ENCODE measurements at regions not wholly inside any gene's neighbourhood (a gene's known extent, or its start where the extent isn't known, plus 50 kb on each side); places are given as distances from the start of the nearest gene placed in this dataset.

DNA sequence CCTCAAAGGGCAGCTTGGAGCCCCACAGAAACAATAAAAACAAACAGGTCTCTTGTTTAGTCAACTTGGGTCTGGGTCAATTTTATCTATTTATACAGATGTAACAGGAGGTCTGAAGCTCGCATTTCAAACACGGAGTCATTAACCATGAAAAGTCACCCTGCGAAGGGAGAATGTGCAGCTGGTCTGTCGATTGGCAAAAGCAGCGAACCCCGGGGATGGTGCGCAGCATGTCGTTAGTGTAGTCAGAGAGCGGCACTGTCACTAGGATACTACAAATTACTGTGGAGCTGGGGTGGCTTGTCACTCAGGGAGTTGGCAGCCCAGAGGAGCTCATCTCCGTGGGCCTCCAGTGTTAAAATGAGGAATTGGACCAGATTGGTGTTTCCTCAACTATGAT lies 190.4 kb upstream of the ARG1 start (continued):
- no peak for TF ChIP-seq EZH2phosphoT487 (IDR thresholded peaks at IDR 0.05; ENCODE audit: unreplicated experiment)
- TF ChIP-seq, protein P1, sequence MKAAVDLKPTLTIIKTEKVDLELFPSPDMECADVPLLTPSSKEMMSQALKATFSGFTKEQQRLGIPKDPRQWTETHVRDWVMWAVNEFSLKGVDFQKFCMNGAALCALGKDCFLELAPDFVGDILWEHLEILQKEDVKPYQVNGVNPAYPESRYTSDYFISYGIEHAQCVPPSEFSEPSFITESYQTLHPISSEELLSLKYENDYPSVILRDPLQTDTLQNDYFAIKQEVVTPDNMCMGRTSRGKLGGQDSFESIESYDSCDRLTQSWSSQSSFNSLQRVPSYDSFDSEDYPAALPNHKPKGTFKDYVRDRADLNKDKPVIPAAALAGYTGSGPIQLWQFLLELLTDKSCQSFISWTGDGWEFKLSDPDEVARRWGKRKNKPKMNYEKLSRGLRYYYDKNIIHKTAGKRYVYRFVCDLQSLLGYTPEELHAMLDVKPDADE (IDR thresholded peaks at IDR 0.05): no peak
- TF ChIP-seq JUNB (IDR thresholded peaks at IDR 0.05; ENCODE audit: unreplicated experiment): no peak
- TF ChIP-seq, protein P2, sequence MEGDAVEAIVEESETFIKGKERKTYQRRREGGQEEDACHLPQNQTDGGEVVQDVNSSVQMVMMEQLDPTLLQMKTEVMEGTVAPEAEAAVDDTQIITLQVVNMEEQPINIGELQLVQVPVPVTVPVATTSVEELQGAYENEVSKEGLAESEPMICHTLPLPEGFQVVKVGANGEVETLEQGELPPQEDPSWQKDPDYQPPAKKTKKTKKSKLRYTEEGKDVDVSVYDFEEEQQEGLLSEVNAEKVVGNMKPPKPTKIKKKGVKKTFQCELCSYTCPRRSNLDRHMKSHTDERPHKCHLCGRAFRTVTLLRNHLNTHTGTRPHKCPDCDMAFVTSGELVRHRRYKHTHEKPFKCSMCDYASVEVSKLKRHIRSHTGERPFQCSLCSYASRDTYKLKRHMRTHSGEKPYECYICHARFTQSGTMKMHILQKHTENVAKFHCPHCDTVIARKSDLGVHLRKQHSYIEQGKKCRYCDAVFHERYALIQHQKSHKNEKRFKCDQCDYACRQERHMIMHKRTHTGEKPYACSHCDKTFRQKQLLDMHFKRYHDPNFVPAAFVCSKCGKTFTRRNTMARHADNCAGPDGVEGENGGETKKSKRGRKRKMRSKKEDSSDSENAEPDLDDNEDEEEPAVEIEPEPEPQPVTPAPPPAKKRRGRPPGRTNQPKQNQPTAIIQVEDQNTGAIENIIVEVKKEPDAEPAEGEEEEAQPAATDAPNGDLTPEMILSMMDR (conservative IDR thresholded peaks at IDR 0.05; ENCODE audit: low read depth in 2 of 2): no peak

DNA sequence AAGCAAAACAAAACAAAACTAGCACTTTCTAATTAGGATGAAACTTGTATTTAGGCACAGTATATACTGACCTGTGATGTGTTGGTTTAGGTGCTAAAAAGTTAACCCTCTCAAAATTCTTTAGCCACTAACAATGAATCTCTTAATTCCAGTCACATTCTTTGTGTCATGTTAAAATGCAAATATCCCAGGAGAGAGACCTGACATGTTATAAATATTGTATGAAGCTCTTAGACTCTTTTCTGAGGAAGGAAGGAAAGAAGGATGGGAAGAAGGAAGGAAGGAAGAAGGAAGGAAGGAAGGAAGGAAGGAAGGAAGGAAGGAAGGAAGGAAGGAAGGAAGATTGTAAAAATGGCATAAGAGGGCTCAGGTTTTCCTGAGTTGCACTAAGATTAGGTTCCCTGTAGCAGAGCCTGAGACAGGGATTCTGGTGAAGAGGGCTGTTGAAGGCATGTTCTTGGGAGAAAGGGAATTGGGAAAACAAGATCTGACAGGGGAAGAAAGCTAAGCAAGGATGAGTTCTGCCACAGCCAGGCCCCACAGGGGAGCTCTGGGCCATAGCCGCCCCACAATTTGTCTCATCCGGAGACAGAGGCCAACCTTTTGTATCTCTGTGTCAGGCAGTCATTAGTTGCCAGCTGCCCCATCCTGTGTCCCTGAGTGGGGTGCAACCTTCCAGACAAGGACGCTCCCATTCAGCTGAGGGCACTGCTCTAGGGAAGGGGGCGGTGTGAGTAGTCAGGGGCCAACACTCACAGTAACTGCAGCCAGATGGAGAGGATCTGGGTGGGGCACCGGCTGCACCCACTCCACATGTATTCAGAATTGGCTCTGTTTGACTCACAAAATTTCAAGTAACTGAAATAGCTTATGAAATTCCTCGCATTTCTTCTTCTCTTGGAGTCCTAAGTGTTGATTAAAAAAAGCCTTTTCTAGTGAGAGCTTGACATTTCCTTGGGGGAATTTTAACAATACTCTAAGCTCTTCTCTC lies 189.3 kb upstream of the ARG1 start:
- Histone ChIP-seq H3K4me3 (no peak overlapping the region), H3K36me3 (ENCODE audit: insufficient read depth) (no peaks in the 10 kb centered on the region; the same call in 1 of the 2 replicates), H3K27me3 (ENCODE audit: insufficient read depth) (no peaks in the 10 kb centered on the region), H3F3A (replicated peaks; ENCODE audit: low read depth) (no peaks in the 10 kb centered on the region; the same call in 1 of the 2 replicates), H3K79me2 (replicated peaks; ENCODE audit: insufficient read depth) (no peaks in the 10 kb centered on the region), H2AFZ (peak overlapping the region; percentile 90), H3K4me1 (ENCODE audit: insufficient read depth) (peaks cover 27% of the 10 kb centered on the region), H4K20me1 (replicated peaks; ENCODE audit: insufficient read depth) (no peaks in the 10 kb centered on the region), H3K27ac (ENCODE audit: low read depth) (no peak overlapping the region), H3K9me2 (ENCODE audit: insufficient read depth) (peaks cover 7% of the 10 kb centered on the region; the same call in 1 of the 2 replicates), H3K4me2 (no peak overlapping the region)
- no peak for DNase-seq (ENCODE audit: low spot score)
- H3K27me3 Mint-ChIP-seq (ENCODE audit: insufficient read depth, low read depth, poor library complexity): peaks cover 2% of the 10 kb centered on the region
- ATAC-seq: peak; percentile 60
- H3K4me1 Mint-ChIP-seq: peaks cover 20% of the 10 kb centered on the region
- peaks cover 13% of the 10 kb centered on the region for H3K36me3 Mint-ChIP-seq (ENCODE audit: low read depth)
- no peak overlapping the region for H3K27ac Mint-ChIP-seq
- H3K4me3 Mint-ChIP-seq: no peak overlapping the region
- H3K9me3 Mint-ChIP-seq: peaks cover 11% of the 10 kb centered on the region
- TF ChIP-seq, protein P2 (conservative IDR thresholded peaks at IDR 0.05; ENCODE audit: low read depth in 2 of 2): no peak
- TF ChIP-seq, protein P1 (IDR thresholded peaks at IDR 0.05): no peak
- TF ChIP-seq ZNF331 (CRISPR knock-in tag; IDR thresholded peaks at IDR 0.05; ENCODE audit: low read depth) (no peak), CREB1 (CRISPR knock-in tag; IDR thresholded peaks at IDR 0.05; ENCODE audit: low read depth) (no peak), EZH2phosphoT487 (IDR thresholded peaks at IDR 0.05; ENCODE audit: unreplicated experiment) (no peak), POLR2AphosphoS5 (IDR thresholded peaks at IDR 0.05; ENCODE audit: low read depth) (no peak), EZH2 (IDR thresholded peaks at IDR 0.05; ENCODE audit: low read depth, unreplicated experiment) (no peak), STAT1 (IDR thresholded peaks at IDR 0.05; ENCODE audit: unreplicated experiment) (no peak), JUNB (IDR thresholded peaks at IDR 0.05; ENCODE audit: unreplicated experiment) (no peak), ZNF114 (CRISPR knock-in tag; IDR thresholded peaks at IDR 0.05) (no peak), NANOG (IDR thresholded peaks at IDR 0.05; ENCODE audit: borderline replicate concordance) (no peak)
- TF ChIP-seq, protein P3, sequence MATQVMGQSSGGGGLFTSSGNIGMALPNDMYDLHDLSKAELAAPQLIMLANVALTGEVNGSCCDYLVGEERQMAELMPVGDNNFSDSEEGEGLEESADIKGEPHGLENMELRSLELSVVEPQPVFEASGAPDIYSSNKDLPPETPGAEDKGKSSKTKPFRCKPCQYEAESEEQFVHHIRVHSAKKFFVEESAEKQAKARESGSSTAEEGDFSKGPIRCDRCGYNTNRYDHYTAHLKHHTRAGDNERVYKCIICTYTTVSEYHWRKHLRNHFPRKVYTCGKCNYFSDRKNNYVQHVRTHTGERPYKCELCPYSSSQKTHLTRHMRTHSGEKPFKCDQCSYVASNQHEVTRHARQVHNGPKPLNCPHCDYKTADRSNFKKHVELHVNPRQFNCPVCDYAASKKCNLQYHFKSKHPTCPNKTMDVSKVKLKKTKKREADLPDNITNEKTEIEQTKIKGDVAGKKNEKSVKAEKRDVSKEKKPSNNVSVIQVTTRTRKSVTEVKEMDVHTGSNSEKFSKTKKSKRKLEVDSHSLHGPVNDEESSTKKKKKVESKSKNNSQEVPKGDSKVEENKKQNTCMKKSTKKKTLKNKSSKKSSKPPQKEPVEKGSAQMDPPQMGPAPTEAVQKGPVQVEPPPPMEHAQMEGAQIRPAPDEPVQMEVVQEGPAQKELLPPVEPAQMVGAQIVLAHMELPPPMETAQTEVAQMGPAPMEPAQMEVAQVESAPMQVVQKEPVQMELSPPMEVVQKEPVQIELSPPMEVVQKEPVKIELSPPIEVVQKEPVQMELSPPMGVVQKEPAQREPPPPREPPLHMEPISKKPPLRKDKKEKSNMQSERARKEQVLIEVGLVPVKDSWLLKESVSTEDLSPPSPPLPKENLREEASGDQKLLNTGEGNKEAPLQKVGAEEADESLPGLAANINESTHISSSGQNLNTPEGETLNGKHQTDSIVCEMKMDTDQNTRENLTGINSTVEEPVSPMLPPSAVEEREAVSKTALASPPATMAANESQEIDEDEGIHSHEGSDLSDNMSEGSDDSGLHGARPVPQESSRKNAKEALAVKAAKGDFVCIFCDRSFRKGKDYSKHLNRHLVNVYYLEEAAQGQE (IDR thresholded peaks at IDR 0.05; ENCODE audit: unreplicated experiment): no peak

Data from GM23338 (cell line).